Right renal pelvis (tissue), 4 donors: ENCODE measurements at regions not wholly inside any gene's neighbourhood (a gene's known extent, or its start where the extent isn't known, plus 50 kb on each side); places are given as distances from the start of the nearest gene placed in this dataset.
"Not testable (repeated sequence)": the region's sequence is repeated elsewhere in the genome, so short reads cannot be mapped to it uniquely, and the experiment has no call there.

ENCODE experiments used
- DNase-seq, 4 donors: peaks; one replicate each; pipeline ENCODE4 v3.0.0-alpha.2; 2013; ENCODE audit warnings: low read depth in 4 of 4, low spot score in 3 of 4, missing footprints in 1 of 4

DNA sequence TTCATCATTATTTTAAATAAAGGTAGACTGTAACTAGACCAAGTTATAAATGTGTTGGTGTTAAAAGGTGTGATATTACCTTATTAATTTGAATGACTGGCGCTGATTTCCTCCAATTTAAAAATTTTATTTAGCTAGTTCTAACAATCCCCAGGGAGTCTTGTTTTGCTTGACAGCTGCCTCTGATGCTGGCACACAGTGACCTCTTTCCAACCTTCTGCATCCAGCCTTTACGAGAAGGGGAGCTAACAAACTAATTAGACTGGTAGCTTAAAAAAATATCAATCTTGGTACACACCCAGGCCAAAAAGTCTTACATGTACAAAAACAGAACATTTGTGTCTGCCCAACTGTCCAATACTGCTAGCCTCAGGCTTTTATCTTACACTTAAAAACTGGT lies 51.8 kb upstream of the ENPEP start:
- no peak for DNase-seq

DNA sequence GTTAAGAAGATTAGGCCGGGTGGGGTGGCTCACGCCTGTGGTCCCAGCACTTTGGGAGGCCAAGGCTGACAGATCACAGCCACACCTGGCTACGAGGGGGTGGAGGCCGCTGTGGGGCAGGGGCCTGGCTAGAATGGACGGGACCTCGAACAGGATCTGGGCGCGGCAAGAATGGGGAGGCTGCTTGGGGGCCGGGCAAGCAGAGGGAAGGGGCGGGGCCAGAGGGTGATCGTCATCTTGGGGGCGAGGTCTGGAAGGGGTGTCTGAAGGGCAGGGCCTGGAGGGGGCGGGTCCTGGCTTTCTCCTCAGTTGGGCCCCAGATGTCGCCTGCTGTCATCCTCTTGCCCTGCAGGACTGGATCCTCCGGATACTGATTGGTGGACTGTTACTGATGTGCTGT lies 57.3 kb upstream of the ENPEP start:
- DNase-seq = no peak

DNA sequence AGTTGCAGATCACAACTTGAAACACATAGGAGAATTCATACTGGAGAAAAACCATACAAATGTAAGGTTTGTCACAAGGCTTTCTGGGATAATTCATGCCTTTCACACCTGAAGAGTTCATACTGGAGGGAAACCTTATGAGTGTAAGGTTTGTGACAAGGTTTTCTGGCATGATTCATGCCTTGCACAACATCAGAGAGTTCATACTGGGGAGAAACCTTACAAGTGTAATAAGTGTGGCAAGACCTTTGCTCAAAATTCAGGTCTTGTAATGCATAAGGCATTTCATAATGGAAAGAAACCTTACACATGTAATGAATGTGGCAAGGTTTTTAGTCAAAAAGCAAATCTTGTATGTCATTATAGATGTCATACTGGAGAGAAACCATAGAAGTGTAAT lies 58.8 kb upstream of the ENPEP start:
- no peak for DNase-seq

DNA sequence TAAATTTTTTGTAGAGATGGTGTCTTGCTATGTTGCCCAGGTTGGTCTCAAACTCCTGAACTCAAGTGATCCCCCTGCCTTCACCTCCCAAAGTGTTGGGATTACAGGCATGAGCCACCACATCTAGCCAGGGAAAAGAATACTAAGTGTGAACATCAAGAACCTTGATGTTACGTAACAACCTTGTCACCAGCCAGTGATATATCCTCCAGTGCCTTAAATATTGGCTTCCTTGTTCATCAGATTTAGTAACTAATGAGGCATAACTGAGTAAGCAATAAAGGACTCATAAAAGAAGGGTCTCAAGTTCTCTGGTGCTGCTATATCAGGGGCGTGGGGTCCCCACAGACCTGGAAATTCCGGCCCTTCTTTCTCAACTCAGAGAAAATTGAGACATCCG lies 60.5 kb upstream of the ENPEP start:
- DNase-seq = no peak

DNA sequence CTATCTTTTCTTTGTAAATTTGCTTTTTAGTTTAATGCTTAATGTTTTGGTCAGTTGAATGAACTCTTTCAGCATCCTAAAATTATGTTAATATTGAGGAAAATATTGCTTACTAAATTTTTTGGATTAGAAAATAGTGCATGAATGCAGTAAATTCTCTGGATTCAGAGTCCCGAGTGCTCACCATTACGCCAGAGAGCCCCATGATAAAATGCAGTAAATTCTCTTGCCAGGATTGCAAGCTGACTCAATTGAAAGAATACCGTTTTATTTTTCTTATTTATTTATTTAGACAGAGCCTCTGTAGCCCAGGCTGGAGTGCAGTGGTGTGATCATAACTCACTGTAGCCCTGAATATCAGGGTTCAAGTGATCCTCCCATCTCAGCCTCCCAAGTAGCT lies 60.9 kb upstream of the ENPEP start:
- no peak for DNase-seq

DNA sequence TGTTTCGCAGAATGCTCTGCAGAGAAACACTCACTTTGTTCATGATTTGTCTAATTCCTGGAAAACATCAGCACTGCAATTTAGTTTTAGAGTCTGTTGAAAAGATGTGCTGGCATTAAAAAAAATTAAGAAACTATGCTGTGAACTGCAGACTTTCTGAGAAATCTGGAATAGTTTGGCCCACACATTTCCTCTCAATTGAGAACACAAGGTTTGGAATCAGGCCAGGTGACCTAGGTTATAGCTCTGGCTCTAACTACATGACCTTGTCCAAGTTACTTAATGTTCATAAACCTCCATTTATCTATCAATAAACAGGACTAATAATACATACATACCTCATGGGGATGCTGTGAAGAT lies 61.4 kb upstream of the ENPEP start:
- DNase-seq = no peak

DNA sequence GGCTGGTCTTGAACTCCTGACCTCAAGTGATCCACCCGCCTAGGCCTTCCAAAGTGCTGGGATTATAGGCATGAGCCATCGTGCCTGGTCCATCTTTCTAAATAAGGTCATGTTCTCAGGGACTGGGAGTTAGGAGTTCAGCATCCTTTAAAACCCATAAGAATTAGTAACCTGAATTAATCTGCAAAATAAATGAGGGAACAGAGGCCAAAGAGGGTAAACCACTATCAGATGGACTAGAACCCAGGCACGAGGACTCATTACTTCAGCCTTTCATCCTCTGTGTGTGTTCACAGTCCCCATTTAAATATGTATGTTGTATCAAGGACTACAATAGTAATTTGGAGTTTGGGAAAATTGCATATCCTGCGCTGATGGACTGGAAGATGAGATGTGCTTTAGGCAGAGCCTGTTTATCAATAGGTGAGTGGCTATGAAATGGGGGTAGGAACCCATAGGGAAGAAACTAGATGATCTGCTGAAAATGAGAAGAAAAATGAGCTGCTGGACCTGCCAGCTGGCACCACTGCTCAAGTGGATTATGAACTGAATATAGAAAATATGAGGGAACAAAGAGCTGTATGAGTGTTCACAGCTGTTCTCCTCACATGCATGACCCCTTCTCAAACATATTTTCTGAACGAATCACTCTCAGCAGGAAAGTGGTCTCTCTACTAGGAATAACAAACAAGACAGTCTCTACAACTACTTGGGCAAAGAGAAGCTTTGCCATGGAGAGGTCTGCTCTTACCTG lies 62.0 kb upstream of the ENPEP start:
- not testable (repeated sequence) for DNase-seq

DNA sequence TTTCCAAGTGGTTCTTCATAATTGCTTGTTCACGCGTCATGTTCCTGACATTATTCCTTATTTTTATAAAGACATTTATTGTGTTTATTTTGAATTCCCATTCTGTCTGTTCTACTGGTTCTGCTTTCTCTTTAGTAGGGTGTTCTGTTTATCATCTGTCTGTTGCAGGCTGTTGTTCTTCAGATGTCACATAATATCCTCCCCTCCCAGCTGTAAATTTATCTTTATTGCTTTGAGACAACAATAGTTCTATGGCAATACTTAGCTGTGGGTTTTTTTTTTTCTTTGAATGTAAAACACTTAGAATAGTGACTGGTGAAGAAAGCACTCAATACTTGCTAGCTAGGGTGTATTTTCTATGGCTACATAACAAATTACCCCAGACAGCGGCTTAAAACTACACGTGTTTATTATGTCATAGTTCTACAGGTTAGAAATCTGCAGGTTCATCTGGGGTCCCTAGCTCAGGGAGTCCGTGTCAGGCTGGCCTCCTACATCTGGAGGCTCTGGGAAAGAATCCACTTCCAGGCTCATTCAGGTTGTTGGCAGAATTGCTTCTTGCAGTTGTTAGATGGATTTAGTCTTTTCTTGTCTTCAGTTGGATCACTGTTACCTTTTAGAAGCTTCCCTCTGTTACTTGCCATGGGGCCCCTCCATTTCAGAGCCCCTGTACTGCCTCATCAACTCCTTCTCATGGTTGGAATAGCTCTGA lies 63.4 kb upstream of the ENPEP start:
- peak; percentile 37 to 66 (median 50) for DNase-seq

DNA sequence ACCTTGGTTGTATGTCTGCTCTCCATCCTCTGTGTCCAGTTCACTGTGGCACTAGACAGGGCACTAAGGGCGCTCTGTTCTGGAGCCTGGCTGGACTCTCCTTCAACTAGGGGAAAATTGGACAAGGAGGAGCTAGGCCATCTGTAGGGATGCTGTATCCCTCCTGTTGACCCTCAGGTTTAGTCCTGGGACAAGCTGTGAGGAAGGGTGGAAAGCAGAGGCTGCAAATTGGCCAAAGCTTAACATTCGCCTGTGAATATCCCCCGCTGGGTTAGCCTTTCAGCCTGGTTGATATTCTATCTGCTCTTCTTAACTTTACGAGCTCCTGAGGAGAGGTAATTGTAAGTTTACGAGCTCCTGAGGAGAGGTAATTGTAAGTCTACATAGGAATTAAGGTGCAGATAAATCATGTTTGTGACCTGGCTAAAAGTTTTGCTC lies 64.4 kb upstream of the ENPEP start:
- DNase-seq = peak in 1 of 4 donors; percentile 33

DNA sequence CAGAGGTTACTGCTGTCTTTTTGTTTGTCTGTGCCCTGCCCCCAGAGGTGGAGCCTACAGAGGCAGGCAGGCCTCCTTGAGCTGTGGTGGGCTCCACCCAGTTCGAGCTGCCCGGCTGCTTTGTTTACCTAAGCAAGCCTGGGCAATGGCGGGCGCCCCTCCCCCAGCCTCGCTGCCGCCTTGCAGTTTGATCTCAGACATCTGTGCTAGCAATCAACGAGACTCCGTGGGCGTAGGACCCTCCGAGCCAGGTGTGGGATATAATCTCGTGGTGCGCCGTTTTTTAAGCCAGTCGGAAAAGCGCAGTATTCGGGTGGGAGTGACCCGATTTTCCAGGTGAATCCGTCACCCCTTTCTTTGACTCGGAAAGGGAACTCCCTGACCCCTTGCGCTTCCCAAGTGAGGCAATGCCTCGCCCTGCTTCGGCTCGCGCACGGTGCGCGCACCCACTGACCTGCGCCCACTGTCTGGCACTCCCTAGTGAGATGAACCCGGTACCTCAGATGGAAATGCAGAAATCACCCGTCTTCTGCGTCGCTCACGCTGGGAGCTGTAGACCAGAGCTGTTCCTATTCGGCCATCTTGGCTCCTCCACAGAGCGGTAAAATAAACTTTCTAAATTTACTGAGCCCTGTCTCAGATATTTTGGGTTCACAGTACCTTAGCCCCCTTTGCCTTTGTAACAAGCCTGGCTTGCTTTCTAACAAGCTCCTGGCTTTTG lies 64.9 kb upstream of the ENPEP start:
- not testable (repeated sequence) for DNase-seq

DNA sequence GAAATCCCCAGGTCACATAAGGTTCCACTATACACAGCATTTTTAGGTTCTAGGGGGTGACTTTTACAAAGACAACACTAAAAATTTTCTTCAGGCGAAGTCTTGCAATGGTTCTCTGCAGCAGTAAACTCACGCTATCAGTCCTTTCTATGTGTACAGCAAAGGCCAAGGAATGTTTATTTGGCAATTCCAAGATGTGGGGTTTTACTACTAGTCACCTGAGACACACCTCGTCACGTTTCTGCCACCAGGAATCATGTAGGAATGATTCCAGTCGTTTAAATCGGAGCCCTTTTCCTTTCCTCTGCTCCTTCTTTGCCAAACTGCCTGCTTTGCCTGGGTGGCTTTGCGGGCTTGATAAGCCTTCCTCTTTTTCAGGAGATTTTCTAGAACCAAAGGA lies 75.9 kb upstream of the ENPEP start:
- no peak for DNase-seq

DNA sequence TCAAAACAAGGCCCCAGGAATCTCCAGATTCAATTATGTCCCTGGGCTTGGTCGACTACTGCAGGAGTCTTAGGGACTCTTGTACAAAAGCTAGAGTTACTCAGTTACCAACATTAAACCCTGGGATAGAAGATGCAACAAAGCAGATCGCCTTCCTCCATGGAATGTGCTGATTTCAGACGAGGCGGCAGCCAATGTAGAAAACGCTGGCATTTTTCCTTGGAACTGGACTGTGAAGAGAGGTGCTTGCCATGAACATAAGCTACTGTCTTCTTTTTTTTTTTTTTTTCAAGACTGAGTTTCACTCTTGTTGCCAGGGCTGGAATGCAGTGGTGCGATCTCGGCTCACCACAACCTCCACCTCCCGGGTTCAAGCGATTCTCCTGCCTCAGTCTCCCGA lies 76.9 kb upstream of the ENPEP start:
- not testable (repeated sequence) for DNase-seq

DNA sequence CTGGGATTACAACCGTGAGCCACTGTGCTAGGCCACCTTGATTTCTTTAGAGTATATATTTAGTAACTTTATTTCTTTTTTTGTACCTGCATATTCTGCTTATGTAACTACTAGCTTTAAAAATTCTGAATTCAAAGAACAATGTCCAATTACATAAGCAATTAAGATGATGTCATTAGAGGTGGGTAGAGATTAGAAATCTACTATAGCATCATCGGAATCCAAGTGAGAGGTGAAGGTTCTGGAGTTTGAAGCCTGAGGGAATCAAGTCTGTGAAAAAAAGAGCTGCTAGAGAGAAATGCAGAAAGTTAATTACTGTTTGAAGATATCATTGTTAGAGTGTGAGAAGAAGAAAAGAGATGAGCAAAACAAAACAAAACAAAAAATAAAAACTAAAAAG lies 79.0 kb upstream of the ENPEP start:
- DNase-seq = no peak

DNA sequence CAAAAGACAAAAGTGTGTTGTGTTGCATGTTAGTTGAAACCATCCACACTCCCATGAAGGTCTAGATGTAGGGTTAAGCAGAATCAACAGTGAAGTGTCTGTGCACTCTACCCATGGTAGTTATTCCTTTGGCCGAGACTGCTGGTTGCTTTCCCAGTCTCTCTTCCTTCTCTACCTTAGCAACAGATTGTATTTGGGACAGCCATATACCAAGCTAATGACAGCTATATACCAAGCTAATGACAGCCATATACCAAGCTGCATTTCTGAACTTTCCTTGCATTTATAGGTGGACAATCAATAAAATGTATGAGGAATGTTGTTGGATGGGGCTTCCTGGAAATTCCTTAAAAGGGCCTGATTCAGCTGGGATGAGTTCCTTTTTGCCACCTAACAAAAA lies 80.5 kb upstream of the ENPEP start:
- no peak for DNase-seq

DNA sequence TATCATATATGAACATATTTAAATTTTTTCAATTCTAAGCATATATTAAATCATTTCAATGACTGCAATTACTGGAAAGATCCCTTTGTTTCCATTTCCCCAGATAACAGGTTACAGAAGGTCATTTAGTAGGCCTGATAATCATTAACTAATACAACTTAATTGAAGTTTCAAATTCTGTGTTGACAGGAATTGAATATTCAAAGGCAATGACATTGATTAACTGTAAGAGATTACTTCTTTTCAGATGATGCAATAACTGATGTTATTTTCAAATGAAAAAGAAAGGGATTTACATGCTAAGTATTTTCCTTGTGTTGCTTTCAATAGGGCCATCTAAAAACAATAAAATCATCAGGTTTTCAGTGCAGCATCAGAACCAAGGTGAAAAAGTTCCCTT lies 81.1 kb upstream of the ENPEP start:
- no peak for DNase-seq

DNA sequence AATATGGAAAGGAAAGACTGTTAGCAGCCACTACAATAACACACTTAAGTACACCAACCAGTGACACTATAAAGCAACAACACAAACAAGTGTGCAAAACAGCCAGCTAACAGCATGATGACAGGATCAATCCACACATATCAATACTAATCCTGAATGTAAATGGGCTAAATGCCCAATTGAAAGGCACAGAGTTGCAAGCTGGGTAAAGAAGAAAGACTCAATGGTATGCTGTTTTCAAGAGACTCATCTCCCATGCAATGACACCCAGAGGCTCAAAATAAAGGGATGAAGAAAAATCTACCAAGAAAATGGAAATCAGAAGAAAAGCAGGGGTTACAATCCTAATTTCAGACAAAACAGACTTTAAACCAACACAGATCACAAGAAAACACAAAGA lies 94.2 kb upstream of the ENPEP start:
- no peak for DNase-seq

DNA sequence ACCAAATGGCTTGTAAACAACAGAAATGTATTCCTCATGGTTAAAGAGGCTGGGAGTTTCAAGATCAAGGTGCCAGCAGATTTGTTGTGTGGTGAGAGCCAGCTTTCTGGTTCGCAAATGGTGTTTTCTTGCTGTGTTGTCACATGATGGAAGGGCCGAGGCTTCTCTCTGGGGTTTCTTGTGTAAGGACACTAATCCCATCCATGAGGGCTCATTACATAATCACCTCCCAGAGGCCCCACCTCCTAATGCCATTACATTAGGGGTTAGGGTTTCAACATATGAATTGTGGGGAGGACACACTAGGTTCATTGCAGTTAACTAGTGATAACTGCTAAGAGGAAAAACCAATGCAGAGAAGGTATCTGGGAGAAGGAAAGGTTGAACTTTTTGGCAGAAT lies 103.5 kb upstream of the ENPEP start:
- DNase-seq = no peak

DNA sequence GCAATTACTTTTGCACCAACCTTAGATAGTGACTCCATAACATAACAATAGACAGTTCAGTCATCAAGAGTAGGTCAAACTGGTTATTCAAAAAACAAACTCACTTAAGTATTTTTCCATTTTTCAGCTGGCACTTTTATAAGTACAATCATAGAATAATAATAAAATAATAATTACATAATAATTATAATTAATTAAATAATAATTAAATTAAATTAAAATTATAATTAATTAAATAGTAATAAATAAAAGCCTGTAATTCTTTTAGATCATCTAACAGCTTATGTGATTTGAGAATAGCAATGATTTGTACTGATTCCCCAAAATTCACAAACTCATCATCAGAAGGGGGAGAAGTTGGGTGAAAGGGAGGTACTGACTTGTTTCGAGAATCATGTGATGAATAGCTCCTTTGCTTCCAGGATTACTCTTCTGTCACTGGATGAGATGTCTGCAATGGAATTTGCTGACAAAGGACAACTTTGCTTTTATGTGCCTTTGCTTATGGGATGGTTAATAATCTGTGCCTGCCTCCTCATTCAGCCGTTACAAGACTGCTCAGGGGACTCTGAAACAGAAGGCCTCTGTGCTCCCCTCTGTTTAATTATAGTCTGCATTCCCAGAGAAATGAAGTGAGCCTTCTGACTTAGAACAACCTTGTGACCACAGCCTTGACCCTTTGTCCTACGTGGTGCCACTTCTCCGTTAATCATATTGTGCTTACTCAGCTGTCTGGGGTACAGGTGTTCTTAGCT lies 104.8 kb upstream of the ENPEP start:
- DNase-seq = peak in 3 of 4 donors; percentile 41 to 69 (median 56)

DNA sequence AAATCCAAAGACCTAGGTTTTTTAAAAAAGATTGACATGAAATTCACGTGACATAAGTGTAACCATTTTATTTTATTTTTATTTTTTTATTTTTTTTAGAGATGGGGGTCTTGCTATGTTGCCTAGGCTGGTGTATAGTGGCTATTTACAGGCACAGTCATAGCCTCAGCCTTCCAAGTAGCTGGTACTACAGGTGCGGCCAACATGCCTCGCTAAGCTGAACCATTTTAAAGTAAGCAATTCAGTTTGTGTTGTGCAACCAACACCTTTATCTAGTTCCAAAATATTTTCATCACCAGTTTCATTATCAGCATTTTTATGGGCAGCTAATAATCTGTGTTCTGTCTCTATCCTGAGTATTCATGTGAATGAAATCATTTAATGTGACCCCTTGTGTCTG lies 107.5 kb upstream of the ENPEP start:
- DNase-seq = no peak

DNA sequence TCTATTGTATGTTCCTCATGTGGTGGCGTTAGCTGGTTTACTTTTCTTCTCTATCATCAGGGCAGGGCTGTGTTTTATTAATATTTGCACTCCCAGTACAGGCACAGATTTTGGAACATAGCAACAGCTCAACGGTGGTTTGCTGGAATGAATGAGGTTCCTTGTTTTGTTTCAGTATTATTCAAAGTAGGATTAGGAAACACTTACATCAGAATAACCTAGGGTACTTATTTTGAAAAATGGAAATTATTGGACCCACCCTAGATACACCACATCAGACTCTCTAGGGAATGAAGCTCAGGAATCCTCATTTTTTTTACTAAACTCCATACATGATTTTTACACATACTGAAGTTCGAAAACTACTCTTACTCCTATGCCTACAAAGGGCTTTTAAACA lies 108.8 kb upstream of the ENPEP start:
- DNase-seq = no peak

DNA sequence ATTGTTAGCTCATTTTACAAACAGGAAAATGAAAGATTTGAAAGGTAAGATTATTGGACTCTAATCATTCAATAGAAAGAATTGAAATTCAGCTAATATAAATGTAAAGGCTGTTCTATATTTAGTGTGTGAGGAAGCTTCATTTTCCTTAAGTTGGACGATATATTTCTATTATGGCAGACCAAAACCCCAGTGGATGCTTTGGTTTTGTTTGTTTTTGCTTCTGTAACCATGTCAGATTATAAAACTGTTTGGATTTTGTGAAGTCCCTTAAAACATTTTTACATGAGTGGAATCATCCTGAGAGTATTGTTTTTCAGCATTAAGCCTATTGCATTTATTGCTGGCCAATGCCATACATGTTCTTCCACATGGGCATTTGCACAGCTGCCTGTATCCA lies 110.2 kb upstream of the ENPEP start:
- DNase-seq = no peak
